ENCODE measurements at regions not wholly inside any gene's neighbourhood (a gene's known extent, or its start where the extent isn't known, plus 50 kb on each side); places are given as distances from the start of the nearest gene placed in this dataset.
"Not testable (repeated sequence)": the region's sequence is repeated elsewhere in the genome, so short reads cannot be mapped to it uniquely, and the experiment has no call there.

DNA sequence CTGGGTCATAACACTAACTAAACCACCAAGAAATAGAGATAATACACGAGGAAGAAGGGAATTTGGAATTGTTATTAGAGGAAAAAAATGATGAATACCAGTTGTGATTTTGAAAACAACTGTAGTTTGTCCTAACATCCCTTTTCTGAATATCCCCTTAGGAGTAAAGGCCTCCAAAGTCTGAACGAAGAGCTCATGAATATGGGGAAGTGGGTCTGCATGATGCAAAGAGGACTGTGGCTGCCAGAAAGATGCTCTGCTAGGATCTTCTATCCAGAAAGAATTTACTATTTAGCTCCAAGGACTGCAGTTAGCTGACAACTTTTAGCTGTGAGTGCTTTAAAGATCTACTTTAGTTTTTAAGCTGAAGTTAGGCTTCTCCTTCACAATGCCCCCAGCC lies 308.8 kb upstream of the HS3ST5 start:
- DNase-seq (ENCODE audit: low spot score): no peak

DNA sequence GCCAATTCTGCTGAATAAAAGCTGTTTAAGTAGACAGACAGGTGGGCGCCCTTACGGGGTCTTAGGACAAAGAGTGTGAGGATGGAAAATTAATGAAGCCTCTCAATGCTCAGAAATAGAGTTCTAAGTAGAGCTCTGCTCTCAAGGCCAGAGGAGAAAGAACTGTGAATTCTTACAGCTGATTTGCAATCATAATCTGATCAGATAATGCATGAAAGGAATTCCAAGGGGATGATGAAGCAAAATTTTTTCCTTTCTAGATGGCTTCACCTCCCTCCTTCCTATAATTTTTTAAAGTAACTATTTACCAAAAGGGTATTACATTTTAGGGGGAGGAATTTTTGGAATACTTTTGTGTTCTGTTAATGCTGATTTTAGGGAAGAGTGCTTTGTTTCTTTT lies 308.1 kb upstream of the HS3ST5 start:
- no peak for DNase-seq (ENCODE audit: low spot score)

DNA sequence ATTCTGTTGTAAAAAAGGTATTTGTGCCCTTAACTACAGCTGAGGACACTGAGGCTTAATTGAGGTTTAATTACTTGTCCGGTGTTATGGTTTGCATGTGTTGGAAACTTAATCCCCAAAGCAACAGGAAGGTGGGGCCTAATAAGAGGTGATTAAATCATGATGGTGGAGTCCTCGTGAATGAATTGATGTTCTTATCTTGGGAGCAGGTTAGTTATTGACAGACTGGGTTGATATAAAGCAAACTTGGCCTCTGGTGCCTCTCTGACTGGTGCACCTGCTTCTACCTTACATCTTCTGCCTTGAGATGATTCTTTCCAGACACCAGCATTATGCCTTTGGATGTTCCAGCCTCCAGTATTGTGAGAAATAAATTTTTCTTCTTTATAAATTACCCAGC lies 306.5 kb upstream of the HS3ST5 start:
- DNase-seq (ENCODE audit: low spot score): no peak

DNA sequence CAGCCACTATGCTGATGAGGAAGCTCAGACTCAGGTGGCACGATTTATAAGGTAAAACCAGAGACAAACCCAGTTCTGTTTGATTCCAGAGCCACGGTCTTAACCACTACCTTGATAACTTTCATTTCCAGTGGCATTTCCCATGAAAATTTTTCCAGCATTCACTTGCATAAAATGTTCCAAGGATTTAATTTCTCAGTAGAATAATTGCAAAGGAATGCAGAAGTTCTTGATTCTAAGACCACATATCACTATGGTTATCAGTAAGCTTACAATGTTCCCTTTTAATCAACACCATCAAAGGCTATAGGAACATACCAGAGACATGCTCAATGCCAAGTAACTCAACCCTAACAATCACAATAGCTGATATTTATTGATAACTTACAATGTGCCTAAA lies 306.0 kb upstream of the HS3ST5 start:
- no peak for DNase-seq (ENCODE audit: low spot score)

DNA sequence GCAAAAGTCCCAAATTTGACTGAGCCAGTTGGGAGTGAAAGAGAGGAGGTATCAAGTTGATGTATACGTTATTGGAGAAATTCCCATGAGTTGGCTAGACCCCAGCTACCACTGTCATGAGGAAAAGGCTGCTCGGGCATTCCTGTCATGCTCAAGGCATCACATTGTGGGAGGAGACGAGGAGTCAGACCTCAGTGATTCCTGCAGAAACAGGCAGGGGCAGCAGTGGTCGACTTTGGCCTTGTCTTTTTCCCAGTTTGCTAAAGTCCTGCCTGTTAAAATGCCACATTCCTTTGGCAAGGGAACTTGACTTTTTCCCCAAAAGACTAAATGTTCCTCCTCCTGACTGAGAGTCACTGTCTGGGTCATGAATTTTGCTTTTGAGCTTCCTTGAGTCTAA lies 295.5 kb upstream of the HS3ST5 start:
- DNase-seq (ENCODE audit: low spot score): no peak

GRCh38 chr6:114634016-114634415 lies 291.2 kb upstream of the HS3ST5 start:
- no peak for DNase-seq (ENCODE audit: low spot score)

DNA sequence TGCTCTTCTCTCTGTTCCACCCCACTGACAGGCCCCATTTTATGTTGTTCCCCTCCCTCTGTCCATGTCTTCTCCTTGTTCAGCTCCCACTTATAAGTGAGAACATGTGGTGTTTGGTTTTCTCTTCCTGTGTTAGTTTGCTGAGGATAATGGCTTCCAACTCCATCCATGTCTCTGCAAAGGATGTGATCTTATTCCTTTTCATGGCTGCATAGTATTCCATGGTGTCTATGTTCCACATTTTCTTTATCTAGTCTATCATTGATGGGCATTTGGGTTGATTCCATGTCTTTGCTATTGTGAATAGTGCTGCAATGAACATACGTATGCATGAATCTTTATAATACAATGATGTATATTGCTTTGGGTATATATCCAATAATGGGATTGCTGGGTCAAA lies 283.4 kb upstream of the HS3ST5 start:
- DNase-seq (ENCODE audit: low spot score): not testable (repeated sequence)

DNA sequence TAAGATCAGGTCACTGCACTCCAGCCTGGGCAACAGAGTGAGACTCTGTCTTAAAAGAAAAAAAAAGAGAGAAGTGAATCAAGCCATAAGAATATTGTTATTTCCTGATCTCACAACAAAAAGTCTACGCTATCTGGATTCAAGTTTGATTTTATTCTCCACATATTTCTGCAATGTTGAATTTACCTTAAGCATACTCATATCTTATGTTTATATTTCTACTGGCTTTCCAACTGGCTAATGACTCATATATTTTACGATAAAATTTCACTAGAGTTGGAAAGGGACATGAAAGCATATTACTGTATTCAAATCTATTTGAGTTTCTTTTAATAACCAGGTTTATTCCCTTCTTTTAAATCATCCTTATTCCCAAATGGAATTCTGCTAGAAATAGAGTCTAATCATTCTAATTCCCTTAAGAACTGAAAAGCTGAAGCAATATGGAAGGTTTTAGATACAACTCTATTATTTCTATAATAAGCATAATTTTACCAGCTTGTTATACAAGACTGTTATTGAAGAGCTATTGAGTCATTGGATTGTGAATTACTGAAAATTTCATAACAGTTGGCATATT lies 276.9 kb upstream of the HS3ST5 start:
- no peak for DNase-seq (ENCODE audit: low spot score)

- DNase-seq (ENCODE audit: low spot score): no peak
Measured at GRCh38 chr6:114611696-114612095, 268.9 kb upstream of the HS3ST5 start.

GRCh38 chr6:114608091-114608490 lies 265.3 kb upstream of the HS3ST5 start:
- no peak for DNase-seq (ENCODE audit: low spot score)

GRCh38 chr6:114605656-114606055 lies 262.8 kb upstream of the HS3ST5 start:
- no peak for DNase-seq (ENCODE audit: low spot score)

GRCh38 chr6:114600381-114600780 lies 257.6 kb upstream of the HS3ST5 start:
- DNase-seq (ENCODE audit: low spot score): no peak

DNA sequence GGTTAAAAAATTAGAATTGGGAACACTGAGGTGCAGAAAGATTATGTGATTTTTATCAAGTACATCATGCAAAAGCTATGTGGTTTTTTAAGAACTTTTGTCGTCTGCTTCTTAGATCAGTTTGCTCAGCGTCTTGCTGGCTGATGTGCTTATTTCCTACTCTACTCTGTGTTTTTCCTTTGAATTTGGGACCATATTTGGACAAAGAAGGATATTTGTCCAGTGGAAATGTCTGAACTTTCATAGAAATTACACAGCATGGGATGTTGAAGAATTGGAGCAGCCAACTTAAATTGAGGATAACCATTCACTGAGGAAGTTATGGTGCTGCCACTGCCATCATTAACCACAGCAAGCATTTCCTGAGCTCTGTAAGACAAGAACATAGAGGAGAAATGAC lies 252.8 kb upstream of the HS3ST5 start:
- no peak for DNase-seq (ENCODE audit: low spot score)

- DNase-seq (ENCODE audit: low spot score): no peak
Measured at GRCh38 chr6:114595186-114595585, 252.4 kb upstream of the HS3ST5 start.

- DNase-seq (ENCODE audit: low spot score): no peak
Measured at GRCh38 chr6:114592506-114592905, 249.7 kb upstream of the HS3ST5 start.

GRCh38 chr6:114588726-114589125 lies 245.9 kb upstream of the HS3ST5 start:
- no peak for DNase-seq (ENCODE audit: low spot score)

DNA sequence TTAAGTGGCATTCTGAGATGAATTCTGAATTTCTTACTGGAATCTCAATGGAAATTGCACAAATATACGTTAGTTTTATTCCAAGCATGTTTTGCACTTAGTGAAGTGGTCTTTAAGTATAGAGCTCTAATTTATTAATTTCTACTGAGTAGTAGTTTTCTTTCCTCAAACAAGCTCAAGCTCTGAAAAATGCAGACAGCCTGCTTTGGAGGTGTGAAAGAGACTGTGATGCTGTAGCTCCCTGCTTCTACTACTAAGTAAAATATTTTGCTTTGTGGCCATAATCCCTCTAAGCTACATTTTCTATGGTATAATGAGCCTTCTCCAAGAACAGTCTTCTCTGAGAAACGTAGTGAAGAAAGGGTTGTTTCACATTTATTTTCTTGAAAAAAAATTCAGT lies 243.5 kb upstream of the HS3ST5 start:
- DNase-seq (ENCODE audit: low spot score): no peak

GRCh38 chr6:114581293-114581692 lies 238.5 kb upstream of the HS3ST5 start:
- no peak for DNase-seq (ENCODE audit: low spot score)

- peak; percentile 41 for DNase-seq (ENCODE audit: low spot score)
Measured at GRCh38 chr6:114580882-114581281, 238.1 kb upstream of the HS3ST5 start.

DNA sequence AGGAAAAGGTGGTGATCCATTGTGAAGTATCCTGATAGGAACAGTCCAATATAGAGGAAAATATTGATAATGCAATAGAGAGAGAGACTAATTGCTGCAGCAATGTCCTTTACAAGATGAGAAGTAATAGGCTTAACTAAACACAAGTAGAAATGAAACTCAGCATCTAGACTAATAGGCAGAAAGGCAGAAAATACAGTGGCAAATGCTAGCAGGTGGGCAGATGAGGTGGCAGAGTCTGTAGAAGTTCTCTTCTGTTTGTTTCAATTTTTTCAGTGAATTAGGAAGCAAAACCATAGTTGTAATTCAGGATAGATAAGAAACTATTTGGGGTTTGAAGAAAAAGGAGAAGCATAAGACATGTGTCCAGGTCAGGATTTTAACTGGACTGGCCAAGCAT lies 236.7 kb upstream of the HS3ST5 start:
- DNase-seq (ENCODE audit: low spot score): no peak

DNA sequence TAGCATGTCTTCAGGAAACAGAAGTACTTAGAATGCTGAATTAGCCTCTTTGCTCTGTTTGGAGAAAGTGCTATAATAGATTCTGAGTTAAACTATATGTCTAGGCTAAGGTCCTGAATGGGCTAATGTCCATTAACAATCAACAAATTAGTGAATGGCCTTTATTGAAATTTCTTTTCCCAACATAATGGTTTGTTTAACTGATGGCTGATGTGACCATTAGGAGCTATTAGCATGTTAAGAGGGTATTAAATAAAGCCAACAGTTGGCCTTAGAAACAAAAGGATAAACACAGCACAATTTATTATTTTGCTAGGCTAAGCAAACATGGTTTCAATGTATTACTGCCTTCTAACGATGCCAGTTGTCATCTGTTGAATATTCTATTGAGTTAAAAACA lies 234.3 kb upstream of the HS3ST5 start:
- no peak for DNase-seq (ENCODE audit: low spot score)

- DNase-seq (ENCODE audit: low spot score): no peak
Measured at GRCh38 chr6:114576330-114576729, 233.5 kb upstream of the HS3ST5 start.

DNA sequence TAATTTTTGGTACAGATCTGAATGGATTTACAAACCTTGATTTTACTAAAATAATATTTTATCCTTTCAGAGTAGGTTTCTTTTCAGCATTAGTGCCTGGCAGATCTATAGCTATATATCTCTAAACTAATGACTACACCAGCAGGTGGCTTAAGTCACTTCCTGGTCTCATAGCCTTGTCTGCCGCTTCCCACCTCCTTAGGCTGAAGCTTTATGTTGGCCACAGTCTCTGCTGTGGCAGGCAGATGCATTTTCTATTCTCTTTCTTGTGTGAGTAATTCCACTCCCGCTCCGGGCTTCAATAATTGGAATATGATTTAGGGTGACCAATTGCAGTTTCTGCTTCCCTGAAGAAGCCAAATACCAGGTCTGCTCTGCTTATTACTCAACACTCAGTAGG lies 226.8 kb upstream of the HS3ST5 start:
- no peak for DNase-seq (ENCODE audit: low spot score)

DNA sequence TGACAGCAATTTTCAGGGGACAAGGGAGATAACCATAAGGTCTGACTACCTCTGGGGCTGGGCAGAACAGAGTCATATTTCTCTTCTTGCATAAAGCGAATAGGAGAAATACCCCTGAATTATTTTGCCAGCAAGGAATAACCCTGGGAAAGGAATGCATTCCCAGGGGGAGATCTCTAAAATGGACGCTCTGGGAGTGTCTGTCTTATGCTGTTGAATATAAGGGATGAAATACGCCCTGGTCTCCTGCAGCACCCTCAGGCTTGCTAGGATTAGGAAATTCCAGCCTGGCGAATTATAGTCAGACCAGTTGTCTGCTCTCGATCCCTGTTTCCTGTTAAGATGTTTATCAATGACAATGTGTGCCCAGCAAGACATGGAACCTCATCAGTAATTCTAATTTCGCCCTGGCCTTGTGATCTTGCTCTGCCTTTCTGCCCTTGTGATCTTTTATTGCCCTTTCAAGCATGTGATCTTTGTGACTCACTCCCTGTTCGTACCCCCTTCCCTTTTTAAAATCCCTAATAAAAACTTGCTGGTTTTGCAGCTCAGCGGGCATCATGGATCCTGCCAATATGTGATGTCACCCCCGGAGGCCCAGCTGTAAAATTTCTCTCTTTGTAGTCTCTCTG lies 221.6 kb upstream of the HS3ST5 start:
- no peak for DNase-seq (ENCODE audit: low spot score)

Data from ureter (tissue), 1 donor.